OCI-M1 (cell line): ENCODE measurements at regions not wholly inside any gene's neighbourhood (a gene's known extent, or its start where the extent isn't known, plus 50 kb on each side); places are given as distances from the start of the nearest gene placed in this dataset.

ENCODE experiments used
- DNase-seq: peaks from one replicate; lab custom pipeline; 2025; lab: John Stamatoyannopoulos, UW

DNA sequence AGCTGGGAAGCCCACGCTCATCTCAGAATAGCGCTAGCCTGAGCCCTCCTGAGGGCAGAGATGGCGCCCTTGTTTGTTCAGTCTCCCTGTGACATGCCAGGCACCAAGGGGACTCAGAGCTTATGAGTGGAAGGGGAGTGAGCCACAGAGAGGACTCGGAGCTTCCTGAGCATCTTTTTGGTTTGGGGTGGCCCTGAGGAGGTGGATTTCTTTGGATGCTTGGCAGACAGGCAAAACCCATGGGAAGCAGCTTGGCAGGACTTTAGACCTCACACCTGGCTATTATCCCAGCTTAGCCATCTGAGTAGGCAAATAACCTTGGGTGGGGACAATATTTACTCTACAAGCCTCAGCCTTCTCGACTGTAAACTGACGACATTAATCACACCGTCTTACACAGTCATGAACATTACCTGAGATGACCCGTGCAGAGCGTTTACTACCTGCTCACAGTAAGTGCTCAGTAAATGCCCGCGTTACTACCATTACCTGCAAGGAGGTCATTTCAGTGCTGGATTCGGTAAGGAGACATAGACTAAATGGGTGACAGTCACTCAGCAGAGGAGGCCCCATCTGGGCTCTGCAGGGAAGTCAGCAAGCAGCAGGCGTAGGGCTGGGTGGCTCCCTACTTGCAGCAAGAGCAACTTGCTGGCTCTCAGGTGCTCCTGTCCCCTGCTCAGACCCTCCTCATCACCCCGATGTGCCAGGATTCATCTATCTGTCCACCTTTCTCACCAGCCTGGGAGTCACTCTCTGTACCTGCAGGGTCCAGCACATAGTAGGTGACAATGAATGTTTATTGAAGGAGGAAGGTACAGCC lies 54.9 kb downstream of the KLHDC7A start:
- no peak for DNase-seq

DNA sequence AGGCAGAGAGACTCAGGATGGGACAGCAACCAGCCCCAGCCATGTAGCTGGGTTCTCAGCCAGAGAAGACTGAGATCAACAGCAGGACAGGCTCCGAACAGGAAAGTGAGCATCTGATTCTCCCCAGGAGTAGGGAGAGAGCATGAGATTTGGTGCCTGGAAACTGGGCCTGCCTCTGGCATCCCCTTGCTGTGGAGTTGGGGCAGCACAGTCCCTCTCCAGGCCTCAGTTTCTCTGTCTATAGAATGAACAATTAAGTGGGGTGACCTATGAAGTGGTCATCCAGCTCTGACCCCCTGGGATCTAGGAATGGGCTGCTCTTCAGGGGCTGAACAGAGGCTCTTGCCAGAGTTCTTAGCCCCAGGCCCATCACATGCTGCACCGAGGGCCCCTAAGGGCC lies 55.6 kb downstream of the KLHDC7A start:
- no peak for DNase-seq

DNA sequence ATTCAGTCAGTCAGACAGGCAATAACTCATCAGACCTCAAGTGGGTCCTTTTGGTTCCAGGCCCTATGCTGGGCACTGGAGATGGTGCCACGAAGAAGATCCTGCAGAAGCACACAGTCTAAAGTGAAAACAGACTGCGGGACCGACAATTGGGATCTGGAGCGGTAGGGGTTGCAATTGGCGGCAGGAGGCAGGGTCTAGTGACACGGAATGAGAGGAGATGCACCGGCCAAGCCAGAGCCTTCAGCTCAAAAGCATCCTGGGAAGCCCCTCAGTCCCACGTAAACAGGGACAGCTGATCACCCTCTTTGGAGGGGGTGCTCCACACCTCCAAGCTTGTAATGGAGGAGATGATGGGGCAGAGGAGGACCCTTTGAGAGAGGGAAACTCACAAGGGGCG lies 56.2 kb downstream of the KLHDC7A start:
- DNase-seq, result no peak

DNA sequence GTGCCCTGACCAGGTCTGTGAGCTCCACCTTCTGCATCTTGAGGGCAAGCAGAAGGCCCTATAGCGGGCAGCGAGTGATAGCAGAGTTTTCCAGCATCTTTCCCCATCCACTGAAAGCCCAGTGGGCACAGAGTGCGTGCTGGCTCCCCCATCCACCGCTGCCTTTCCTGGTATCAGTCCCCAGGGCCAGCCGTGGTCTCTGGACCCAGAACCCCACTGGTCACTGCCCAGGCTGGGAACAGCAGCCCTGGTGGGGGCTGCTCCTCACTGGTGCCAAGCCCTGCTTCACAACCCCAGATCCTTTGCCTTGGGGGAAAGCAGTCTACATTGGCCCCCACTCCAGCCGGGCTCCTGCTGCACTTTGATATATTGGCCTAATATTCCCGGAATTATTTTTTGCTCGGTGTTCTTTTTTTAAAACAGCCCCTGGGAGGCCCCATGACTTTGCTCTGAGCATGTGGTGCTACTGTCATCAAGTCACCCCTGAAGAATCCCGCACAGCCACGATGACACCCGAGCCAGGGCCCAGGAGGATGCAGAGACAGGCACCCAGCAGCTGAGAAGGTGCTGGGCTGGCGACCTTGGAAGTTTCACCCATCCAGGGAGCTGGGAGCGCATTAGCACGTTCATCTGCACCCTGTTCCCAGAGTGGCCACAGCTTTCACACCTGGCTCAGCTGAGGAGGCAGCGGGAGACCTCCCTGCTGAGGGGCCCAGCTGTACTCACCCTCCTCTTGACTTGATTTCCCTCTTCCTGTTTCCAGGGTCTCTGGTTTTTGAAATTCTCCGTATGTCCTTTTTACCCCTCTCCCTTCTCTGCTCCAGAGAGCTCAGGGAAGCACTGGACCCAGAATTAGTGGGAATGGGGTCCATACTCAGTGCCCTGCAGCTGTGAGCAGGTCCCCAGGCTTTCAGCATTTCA lies 56.9 kb downstream of the KLHDC7A start:
- DNase-seq, result no peak

DNA sequence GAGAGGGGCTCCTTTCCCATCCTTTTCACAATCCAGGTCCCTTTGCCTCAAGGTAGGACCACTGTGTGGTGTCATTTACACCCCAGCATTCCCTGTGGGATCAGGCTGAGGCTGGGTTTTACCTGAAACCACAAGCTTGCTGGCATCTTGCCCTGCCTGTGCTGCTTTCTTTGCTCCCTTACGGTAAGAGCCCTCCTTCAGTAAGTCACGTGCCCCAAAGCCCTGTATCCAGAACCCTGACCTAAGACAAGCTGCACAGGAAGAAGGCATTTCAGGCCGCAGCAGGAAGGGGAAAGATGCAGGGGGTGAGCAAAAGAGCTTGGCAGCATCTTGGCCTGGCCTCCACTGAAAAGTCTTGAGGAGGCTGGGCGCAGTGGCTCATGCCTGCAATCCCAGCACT lies 58.4 kb downstream of the KLHDC7A start:
- DNase-seq, result no peak

DNA sequence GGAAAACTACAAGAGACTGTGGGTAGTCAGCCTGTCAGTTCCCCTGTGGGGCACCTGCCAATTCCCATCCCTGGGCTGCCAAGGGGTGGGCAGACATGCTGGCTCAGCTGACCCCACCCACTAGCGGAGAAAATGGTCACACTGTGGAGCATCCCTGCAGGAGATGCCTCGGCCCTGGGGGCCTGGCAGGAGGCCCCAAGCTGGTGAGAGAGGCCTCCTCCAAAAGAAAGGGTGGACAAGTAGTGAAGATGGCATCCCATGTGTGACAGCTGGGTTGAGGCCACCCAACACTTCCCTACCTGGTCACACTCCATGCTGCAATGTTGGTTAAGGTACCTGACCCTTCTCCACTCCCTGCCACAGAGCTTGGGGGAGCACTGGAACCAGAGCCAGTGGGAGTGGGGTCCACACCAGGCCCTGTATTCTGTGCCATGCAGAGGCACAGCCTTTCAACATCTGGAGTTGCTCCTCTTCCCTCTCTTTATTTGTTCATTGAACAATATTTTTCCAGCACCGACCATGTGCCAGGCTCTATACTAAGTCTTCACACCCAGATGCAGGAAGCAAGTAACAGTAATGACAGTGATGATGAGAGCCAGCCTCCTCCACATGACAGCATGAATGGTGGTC lies 59.5 kb downstream of the KLHDC7A start:
- no peak for DNase-seq

DNA sequence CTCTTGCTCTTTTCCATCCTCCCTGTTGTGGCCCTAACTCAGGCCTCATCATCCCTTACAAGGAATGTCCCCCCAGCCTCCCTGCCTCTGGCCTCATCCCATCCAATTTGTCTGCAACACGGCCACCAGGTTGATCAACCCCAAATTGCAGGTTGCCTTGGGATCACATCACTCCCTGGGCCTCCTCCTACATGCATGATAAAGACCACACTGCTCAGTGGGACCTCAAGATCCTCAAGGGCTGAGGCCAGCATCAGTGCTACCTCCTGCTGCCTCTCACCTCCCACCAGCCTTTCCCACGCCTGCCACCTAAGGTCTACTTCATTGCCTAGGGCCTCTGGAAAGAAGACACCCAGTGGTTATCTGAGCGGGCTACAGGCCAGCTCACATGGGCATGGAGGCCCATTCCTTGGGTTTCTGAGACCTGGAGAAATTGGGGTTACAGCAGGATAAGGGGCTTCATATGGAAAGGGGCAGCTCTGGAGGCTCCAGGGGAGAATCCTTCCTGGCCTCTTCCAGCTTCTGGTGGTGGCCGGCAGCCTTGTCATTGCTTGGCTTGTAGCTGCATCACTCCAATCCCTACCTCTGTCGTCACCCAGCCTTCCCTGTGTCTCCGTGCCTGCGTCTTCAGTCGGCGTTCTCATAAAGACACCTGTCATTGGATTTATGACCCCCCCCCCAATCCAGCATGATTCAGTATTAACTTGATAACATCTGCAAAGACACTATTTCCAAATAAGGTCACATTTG lies 60.5 kb downstream of the KLHDC7A start:
- DNase-seq, result no peak

DNA sequence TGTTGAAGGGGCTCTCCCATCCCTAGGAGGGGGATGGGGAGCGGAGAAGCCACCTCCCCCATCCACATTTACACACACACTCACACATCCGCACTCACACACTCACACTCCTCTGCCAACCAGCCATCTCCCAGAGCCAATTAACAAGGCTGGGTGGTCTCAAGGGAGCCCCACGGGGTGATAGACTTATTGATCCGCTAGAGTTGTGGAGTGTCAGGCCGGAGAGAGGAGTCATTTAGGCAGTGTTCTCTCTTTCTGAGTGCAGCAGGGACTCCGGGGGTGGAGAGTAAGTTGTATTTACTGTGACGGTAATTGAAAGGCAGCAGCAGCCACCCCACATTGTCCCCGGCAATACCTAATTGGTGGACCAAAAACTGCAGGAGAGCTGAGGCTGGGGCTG lies 61.6 kb downstream of the KLHDC7A start:
- no peak for DNase-seq

DNA sequence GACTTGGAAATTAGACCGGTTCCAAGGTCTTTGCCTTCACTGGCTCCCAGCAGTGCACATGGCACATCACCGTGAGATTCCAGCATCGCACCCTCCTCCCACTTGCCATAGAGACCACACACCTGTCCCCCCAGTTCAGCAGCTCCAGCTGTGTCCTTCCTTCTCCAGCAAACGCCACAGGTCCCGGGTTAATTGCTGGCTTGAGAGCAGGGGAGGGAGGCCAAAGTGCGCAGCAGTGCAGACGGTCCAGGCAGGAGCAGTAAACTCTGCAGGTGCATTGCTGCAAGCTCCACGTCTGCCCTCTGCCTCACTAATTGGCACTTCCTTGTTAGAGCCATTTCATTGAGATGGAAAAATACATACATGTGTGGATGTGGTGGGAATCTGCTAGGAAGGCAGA lies 65.3 kb downstream of the KLHDC7A start:
- DNase-seq, result no peak

DNA sequence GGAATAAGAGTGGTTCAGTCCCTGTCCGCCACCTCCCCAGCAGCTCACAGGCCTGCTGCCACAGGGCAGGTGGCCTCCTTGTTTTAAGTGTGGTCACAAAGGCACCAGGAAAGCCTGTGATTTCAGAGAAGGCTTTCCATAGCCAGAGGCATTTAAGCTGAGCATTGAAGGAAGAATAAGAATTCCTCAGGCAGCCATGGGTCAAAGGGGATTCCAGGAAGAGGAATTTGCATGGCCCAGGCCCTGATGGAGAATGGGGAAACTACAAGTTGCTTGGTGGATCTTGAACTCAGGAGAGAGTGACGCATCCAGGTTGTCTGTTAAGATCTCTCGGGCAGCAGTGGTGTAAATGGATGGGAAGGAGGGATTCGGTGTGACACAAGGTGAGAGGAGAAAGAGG lies 66.7 kb downstream of the KLHDC7A start:
- no peak for DNase-seq

DNA sequence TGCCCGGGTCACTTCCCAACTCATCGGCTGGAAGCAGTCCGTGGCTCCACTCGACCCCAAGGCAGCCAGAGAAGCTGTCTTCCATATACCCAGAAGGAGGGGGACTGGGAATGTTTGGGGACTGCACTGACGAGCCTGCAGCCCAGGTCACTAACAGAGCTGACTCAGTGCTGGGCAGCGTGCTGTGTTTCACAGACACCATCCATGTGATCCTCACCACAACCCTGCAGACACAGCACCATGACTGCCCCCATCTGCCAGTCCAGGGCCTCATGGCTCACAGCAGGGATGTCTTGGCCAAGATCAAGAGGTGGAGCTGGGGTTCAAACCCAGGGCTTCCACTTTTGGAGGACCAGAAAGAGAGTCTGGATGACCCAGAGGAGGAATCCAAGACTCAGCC lies 67.9 kb downstream of the KLHDC7A start:
- no peak for DNase-seq

DNA sequence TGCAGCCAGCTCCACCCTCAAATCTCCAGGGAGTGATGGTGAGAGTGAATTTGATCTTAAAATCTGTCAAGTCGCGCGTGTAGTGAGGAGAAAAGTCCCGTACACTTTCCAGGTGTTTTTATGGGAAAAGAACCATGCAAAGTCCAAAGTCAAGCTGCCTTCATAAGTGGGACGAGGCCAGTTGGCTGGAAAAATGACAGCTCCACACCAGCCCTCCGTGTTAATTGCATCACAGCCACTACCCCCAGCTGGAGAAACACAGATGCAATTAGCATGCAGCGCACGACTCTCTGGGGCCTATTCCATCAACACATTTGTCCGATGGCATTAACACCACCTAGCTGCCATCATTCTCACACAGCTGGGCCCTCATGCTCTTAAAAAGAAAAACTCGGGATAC lies 68.4 kb downstream of the KLHDC7A start:
- no peak for DNase-seq

DNA sequence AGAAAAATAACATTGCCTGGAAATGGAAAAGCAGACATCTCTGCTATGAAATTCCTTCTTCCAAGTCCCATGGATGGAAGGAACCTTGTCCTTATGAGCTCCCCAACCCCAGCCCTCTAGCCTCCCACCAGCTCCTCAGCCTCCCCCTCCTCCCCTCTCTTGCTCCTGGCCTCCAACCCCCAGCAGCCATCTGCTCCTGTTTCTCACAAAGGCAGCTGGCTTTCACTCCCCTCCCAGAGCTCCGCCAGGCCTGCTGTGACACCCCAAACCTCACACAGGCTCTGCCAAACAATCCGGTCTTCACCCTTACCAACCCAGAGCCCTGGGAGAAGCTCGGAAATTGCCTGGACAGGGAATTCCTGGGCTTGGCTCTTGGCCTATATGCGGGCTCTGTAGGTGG lies 69.2 kb downstream of the KLHDC7A start:
- no peak for DNase-seq

DNA sequence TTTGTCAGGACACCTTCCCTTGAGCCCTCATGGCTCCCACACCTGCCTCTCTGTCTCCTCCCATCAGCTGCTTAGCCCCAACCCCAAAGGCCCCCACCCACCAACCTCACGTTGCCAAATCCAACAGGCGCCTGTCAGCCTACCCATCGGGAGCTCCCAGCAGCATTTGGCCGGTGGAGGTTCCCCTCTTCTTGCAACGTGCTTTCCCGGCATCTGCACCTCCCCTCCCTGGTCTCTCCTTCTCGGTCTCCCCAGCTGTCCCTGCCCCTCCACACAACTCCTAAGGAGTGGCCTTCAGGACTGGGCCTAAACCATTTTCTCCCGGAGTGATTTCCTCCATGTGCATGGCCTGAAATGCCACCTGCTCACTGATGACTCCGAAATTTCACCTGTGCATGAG lies 71.9 kb downstream of the KLHDC7A start:
- no peak for DNase-seq

DNA sequence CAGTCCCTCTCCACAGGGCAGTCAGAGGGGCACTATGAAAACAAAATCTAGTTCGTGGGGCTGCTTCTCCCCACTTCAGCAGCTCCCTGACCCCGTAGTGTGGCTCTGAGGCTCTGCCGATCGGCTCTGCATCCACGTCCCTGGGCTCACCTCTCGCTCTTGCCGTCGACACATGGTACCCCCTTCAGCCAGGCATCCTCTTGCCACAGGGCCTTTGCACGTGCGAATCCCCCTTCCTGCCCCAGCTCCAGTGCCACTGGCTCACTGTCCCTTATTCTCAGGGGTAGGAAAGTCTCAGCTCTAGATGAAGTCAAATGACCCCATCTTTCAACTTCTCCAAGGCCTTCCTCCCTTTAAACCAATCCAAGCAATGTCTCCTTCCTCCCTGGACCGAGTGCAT lies 72.7 kb downstream of the KLHDC7A start:
- DNase-seq, result no peak

DNA sequence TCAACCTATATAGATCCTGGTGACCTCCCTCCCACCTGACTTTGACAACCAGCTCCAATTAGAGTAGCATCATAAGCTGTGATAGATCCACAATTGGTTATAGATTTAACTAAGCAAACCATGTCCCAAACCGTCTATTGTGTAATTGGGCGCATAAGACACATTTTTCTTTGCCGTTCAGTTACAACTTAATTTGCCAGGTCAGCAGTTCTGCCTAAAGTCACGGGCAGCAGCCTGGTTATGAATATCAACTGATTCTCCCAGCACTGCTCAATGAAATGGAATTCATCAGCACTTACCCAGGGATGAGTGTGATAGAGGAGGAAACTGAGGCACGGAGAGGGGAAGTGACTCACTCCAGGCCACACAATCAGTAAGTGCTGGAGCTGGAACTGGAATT lies 73.4 kb downstream of the KLHDC7A start:
- no peak for DNase-seq

DNA sequence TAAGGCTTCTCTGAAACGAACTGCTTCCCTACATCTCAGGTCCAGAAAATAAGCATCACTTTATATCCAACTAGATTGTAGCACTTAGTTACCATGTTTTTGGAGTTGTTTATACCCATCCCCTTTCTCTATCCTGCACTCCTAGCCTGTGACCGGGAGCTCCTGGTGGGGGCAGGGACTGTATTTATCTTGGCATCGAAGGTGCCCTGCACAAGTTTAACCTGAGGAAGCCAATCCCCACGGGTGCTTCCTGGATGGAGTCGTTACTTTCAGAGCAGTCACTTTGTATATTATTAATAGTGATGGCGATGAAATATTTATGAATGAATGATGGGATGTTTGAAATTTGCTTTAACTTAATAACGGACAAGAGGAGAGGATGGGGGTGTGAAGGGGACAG lies 73.9 kb downstream of the KLHDC7A start:
- no peak for DNase-seq

DNA sequence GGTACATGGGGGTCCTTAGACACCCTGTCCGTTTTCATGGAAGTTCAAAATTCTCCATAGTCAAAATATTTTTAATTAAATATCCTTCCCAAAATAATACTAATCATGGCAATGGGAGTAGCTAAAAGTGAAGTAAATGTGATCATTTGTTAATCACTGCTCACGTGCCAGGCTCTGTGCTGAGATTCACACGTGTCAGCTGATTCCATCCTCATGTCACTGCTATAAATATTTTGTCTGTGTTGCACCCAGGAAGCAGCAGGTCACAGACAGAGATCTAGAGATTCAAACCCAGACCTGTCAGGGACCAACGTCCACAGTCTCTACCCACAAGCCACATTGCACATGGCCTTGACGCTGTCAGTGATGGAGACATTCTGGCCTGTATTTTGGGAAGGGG lies 74.3 kb downstream of the KLHDC7A start:
- DNase-seq, result no peak

DNA sequence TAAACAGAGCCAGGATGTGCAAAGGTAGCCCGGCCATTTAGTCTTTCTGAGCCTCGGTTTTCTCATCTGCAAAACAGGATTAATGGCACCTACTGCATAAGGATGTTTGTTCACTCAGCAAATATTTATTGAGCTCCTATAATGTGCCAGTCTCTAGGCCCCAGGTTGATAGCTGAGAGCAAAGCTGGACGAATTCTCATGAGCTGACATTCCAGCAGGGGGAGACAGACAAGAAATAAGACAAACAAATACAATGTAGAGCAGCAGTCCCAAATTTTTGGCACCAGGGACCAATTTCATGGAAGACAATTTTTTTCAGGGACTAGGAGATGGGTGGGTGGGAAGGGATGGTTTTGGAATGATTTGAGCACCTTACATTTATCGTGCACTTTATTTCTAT lies 74.3 kb upstream of the PAX7 start:
- peak; percentile 25 for DNase-seq

DNA sequence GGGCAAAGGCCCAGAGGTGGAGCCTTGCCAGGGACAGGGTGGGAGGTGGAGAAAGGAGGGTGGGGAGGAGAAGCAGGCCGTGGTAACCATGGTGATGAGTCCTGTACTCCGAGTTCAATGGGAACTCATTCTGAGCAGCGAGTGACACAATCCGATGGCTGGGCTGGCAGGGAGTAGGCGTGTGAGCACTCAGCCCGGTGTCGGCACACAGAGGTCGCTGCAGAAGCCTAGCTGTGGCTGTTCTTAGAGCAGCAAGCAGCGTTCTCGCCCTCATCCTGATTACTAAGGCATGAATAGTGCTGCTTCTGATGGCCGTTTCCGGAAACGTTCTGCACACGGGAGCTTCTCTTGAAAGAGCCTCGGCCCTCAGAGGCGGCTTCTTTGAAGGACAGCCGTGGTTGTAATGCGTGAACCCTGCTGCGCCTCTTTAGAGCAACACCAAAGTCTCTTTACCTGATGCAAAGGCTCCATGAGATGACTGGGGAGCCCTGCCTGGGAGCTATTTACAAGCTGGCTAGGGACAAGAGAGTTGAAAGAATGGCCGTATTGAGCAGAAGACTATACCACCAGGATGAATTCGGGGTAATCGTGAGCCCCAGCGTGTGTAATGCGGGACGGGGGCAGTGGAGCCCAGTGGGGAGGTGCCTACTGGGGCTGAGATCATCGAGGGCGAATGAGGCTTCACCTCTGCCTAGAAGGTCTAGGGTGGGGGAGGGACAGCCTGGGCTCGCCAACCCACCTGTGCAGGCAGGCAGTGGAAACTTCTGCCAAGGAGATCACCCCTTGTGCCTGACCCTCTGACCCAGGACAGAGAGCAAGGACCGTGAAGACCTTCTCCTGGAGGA lies 72.8 kb upstream of the PAX7 start:
- no peak for DNase-seq

DNA sequence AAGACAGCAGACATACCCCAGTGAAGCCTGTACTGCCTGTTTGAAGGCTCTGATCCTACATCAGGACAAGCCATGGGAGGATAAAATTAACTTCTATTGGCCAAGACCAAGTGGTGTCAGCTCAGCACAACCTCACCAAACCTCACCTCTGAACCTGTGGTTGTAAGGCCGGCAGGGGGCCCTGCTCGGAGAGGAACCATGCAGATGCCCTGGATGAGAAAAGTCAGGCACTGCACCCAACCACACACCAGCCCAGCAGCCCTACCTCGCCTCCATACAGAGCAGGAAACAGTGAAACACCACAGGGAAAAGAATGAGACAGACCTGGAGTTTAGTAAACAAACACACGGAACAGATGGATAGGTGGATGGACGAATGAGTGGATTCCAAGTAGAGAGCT lies 70.0 kb upstream of the PAX7 start:
- no peak for DNase-seq
